Transverse colon (tissue), 4 donors: ENCODE measurements at regions not wholly inside any gene's neighbourhood (a gene's known extent, or its start where the extent isn't known, plus 50 kb on each side); places are given as distances from the start of the nearest gene placed in this dataset.

ENCODE experiments used
- CTCF ChIP-seq, 5 experiments: fragments of 200-600 bp in 3 of 5; fragments of 450-650 bp in 2 of 5; sonication (generic) in 3 of 5; IDR thresholded peaks; 1 replicate in 2 of 5; 2 replicates in 3 of 5; pipeline ENCODE4 v1.5.1; 2016 to 2017; ENCODE audit warnings: antibody characterized with exemption in 5 of 5, inconsistent platforms in 3 of 5, mild to moderate bottlenecking in 2 of 5, moderate library complexity in 1 of 5
- EP300 ChIP-seq: sonication (generic); formaldehyde crosslinking; IDR thresholded peaks from one replicate; pipeline ENCODE4 v1.6.1; 2017; ENCODE audit warnings: antibody characterized with exemption, low read depth
- POLR2A ChIP-seq: fragments of 450-650 bp; IDR thresholded peaks from one replicate; pipeline ENCODE4 v1.6.1; 2016; ENCODE audit warnings: antibody characterized with exemption, mild to moderate bottlenecking, moderate library complexity
- POLR2AphosphoS5 ChIP-seq, 3 donors: sonication (generic); formaldehyde crosslinking; IDR thresholded peaks; one replicate each; pipeline ENCODE4 v1.6.1; 2016; ENCODE audit warnings: antibody characterized with exemption in 3 of 3

GRCh38 chr21:40905251-40905650, 58.3 kb upstream of the DSCAM start:
- TF ChIP-seq POLR2AphosphoS5 (IDR thresholded peaks at IDR 0.05): no peak
- TF ChIP-seq POLR2A: no peak
- no peak for TF ChIP-seq CTCF (IDR thresholded peaks at IDR 0.05)
- no peak for TF ChIP-seq EP300
